ENCODE measurements at regions not wholly inside any gene's neighbourhood (a gene's known extent, or its start where the extent isn't known, plus 50 kb on each side); places are given as distances from the start of the nearest gene placed in this dataset.

DNA sequence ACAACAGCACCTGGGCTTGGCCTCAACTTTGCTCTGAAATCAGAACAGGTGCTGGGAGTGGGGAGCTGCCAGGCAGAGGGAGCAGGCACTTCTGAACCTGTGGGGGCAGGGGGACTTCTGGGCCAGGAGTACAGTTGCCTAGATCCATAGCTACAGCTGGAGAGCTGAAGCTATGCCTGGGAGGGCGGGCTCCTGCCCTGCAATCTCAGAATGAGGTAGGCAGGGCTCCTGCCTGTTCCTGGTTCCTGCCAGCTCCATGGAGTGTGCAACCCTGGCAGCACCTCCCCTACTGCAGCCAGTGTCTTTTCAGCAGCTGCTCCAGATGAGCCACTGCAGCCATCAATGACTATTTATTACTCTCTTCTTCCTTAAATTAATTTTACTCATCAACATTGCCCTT, 62.1 kb upstream of the NAV3 start:
- Histone ChIP-seq H4K20me1 (ENCODE audit: insufficient read depth, poor library complexity, severe bottlenecking) (no peaks in the 10 kb centered on the region), H3K27ac (no peak overlapping the region), H3K4me1 (ENCODE audit: insufficient read depth) (no peaks in the 10 kb centered on the region), H3K9me2 (replicated peaks; ENCODE audit: insufficient read depth) (no peaks in the 10 kb centered on the region), H3K79me2 (no peaks in the 10 kb centered on the region), H3K4me3 (no peak overlapping the region), H2AFZ (no peak overlapping the region), H3K27me3 (no peaks in the 10 kb centered on the region), H3K4me2 (no peak overlapping the region), H3K9me3 (ENCODE audit: low read depth) (no peaks in the 10 kb centered on the region), H3K36me3 (replicated peaks; ENCODE audit: insufficient read depth, low read depth) (no peaks in the 10 kb centered on the region)
- TF ChIP-seq EZH2 (IDR thresholded peaks at IDR 0.05; ENCODE audit: borderline replicate concordance) = no peak
- TF ChIP-seq EZH2phosphoT487 (IDR thresholded peaks at IDR 0.05; ENCODE audit: low read depth, severe bottlenecking, unreplicated experiment) = no peak
- TF ChIP-seq, protein P1, sequence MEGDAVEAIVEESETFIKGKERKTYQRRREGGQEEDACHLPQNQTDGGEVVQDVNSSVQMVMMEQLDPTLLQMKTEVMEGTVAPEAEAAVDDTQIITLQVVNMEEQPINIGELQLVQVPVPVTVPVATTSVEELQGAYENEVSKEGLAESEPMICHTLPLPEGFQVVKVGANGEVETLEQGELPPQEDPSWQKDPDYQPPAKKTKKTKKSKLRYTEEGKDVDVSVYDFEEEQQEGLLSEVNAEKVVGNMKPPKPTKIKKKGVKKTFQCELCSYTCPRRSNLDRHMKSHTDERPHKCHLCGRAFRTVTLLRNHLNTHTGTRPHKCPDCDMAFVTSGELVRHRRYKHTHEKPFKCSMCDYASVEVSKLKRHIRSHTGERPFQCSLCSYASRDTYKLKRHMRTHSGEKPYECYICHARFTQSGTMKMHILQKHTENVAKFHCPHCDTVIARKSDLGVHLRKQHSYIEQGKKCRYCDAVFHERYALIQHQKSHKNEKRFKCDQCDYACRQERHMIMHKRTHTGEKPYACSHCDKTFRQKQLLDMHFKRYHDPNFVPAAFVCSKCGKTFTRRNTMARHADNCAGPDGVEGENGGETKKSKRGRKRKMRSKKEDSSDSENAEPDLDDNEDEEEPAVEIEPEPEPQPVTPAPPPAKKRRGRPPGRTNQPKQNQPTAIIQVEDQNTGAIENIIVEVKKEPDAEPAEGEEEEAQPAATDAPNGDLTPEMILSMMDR (IDR thresholded peaks at IDR 0.05; ENCODE audit: poor library complexity) = no peak
- DNase-seq (ENCODE audit: low spot score) = no peak
- WGBS (ENCODE audit: low lambda C conversion rate, missing lambda C conversion rate) = 100% methylated on average over 1 of the region's 1 CpG

DNA sequence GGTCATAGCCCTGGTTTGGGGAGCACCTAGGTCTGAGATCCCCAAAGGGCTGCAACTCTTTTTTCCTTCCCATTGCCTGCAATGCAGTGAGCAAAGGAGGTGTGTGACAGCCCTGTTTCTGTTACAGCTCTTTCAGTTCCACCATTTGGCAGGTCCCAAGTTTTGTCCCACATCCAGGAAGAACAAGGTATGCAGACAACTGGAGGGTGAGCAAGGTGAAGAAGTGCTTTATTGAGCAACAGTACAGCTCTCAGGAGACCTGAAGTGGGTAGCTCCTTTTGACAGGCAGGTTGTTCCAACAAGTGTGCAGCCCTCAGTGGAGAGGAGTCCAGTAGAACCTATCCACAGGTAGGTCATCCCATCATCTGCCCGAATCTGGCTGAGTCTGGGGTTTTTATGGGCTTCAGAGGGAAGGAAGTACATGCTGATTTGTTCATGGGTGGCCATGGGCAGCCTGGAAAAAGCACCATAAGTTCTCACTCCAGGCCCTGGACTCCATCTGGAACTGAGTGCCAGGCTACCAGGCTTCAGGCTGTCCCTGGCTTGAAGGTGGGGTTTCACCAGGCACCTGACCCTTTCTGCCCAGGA, 62.8 kb upstream of the NAV3 start:
- no peaks in the 10 kb centered on the region for H3K9me2 ChIP-seq (replicated peaks; ENCODE audit: insufficient read depth)
- DNase-seq (ENCODE audit: low spot score) = no peak
- no peaks in the 10 kb centered on the region for H3K79me2 ChIP-seq
- no peaks in the 10 kb centered on the region for H3K27me3 ChIP-seq
- TF ChIP-seq, protein P1 (IDR thresholded peaks at IDR 0.05; ENCODE audit: poor library complexity) = no peak
- no peak for TF ChIP-seq EZH2 (IDR thresholded peaks at IDR 0.05; ENCODE audit: borderline replicate concordance)
- no peak for TF ChIP-seq EZH2phosphoT487 (IDR thresholded peaks at IDR 0.05; ENCODE audit: low read depth, severe bottlenecking, unreplicated experiment)
- no peaks in the 10 kb centered on the region for H4K20me1 ChIP-seq (ENCODE audit: insufficient read depth, poor library complexity, severe bottlenecking)
- no peaks in the 10 kb centered on the region for H3K36me3 ChIP-seq (replicated peaks; ENCODE audit: insufficient read depth, low read depth)
- H3K4me2 ChIP-seq = no peak overlapping the region
- no peak overlapping the region for H3K27ac ChIP-seq
- no peaks in the 10 kb centered on the region for H3K9me3 ChIP-seq (ENCODE audit: low read depth)
- no peak overlapping the region for H2AFZ ChIP-seq
- WGBS (ENCODE audit: low lambda C conversion rate, missing lambda C conversion rate) = 83% methylated on average over 1 of the region's 1 CpG
- H3K4me3 ChIP-seq = no peak overlapping the region
- no peaks in the 10 kb centered on the region for H3K4me1 ChIP-seq (ENCODE audit: insufficient read depth)

DNA sequence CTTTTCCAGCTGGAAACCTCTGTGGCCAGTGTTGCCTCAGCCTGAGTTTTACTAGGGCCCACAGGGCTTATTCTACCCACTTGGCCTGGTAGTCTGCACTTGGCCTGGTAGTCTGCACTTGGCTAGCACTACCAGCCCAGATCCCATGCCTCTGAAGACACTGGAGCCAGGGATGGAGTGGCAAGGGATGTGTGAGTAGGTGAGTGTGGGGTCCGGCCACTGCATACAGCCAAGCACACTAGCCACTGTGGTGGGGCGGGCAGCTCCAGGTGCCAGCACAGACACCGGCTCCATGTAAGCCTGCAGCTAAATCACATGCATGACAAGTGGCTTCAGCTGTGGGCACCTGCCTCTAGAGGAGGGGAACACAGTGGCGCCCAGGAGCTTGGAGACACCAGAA, 63.4 kb upstream of the NAV3 start:
- Histone ChIP-seq H3K9me3 (ENCODE audit: low read depth) (no peaks in the 10 kb centered on the region), H2AFZ (no peak overlapping the region), H3K9me2 (replicated peaks; ENCODE audit: insufficient read depth) (no peaks in the 10 kb centered on the region), H3K4me3 (no peak overlapping the region), H4K20me1 (ENCODE audit: insufficient read depth, poor library complexity, severe bottlenecking) (no peaks in the 10 kb centered on the region), H3K79me2 (no peaks in the 10 kb centered on the region), H3K27ac (no peak overlapping the region), H3K27me3 (no peaks in the 10 kb centered on the region), H3K4me1 (ENCODE audit: insufficient read depth) (no peaks in the 10 kb centered on the region), H3K36me3 (replicated peaks; ENCODE audit: insufficient read depth, low read depth) (no peaks in the 10 kb centered on the region), H3K4me2 (no peak overlapping the region)
- DNase-seq (ENCODE audit: low spot score) = no peak
- whole genome bisulfite sequencing (ENCODE audit: low lambda C conversion rate, missing lambda C conversion rate) = 96% methylated on average over 4 of the region's 4 CpGs
- TF ChIP-seq EZH2 (IDR thresholded peaks at IDR 0.05; ENCODE audit: borderline replicate concordance) (no peak), EZH2phosphoT487 (IDR thresholded peaks at IDR 0.05; ENCODE audit: low read depth, severe bottlenecking, unreplicated experiment) (no peak)
- TF ChIP-seq, protein P1 (IDR thresholded peaks at IDR 0.05; ENCODE audit: poor library complexity) = no peak

DNA sequence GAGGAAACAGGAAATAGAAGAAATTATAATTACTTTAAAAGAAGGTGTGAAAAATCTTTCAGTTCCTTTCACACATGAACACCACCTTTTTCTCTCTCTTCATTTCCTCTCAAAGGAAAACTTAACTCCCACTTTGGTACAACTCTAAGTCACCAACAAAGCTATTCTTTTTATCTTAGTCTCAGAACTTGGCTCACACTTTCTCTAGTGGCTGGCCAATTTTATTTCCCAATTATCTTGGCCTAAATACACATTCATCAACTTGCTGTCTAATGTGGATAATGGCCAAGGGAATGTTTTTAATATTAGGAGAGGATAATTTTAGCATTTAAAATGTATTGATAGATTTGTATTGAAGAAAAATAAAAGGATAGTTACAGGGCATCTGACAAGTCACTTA, 64.5 kb upstream of the NAV3 start:
- DNase-seq (ENCODE audit: low spot score) = no peak
- no peak for TF ChIP-seq EZH2phosphoT487 (IDR thresholded peaks at IDR 0.05; ENCODE audit: low read depth, severe bottlenecking, unreplicated experiment)
- TF ChIP-seq, protein P1 (IDR thresholded peaks at IDR 0.05; ENCODE audit: poor library complexity) = no peak
- TF ChIP-seq EZH2 (IDR thresholded peaks at IDR 0.05; ENCODE audit: borderline replicate concordance) = no peak
- H3K36me3 ChIP-seq (replicated peaks; ENCODE audit: insufficient read depth, low read depth) = no peaks in the 10 kb centered on the region
- no peaks in the 10 kb centered on the region for H4K20me1 ChIP-seq (ENCODE audit: insufficient read depth, poor library complexity, severe bottlenecking)
- H2AFZ ChIP-seq = no peak overlapping the region
- H3K9me2 ChIP-seq (replicated peaks; ENCODE audit: insufficient read depth) = no peaks in the 10 kb centered on the region
- H3K4me2 ChIP-seq = no peak overlapping the region
- H3K4me1 ChIP-seq (ENCODE audit: insufficient read depth) = no peaks in the 10 kb centered on the region
- no peak overlapping the region for H3K4me3 ChIP-seq
- H3K27ac ChIP-seq = no peak overlapping the region
- H3K79me2 ChIP-seq = no peaks in the 10 kb centered on the region
- no peaks in the 10 kb centered on the region for H3K9me3 ChIP-seq (ENCODE audit: low read depth)
- no peaks in the 10 kb centered on the region for H3K27me3 ChIP-seq
